ENCODE measurements at regions not wholly inside any gene's neighbourhood (a gene's known extent, or its start where the extent isn't known, plus 50 kb on each side); places are given as distances from the start of the nearest gene placed in this dataset.

DNA sequence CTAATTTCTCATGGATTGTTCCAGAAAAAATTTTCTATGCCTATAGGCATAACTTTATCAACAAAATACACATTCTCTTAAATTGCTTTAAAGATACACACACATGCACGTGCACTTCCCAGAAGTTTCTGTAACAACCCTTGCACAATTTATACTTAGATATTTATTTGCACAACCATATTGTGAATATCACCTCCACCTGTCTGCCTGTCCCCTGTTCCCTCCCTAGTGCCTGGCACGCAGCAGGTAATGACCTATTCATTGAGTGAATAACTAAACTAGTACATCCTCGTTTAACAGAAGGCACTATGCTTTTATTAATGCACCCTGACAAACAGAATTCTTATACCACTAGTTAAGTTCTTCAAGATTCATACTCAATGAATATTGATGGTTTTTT is 198.9 kb downstream of the BCAS1 start:
- TF ChIP-seq, protein P1, sequence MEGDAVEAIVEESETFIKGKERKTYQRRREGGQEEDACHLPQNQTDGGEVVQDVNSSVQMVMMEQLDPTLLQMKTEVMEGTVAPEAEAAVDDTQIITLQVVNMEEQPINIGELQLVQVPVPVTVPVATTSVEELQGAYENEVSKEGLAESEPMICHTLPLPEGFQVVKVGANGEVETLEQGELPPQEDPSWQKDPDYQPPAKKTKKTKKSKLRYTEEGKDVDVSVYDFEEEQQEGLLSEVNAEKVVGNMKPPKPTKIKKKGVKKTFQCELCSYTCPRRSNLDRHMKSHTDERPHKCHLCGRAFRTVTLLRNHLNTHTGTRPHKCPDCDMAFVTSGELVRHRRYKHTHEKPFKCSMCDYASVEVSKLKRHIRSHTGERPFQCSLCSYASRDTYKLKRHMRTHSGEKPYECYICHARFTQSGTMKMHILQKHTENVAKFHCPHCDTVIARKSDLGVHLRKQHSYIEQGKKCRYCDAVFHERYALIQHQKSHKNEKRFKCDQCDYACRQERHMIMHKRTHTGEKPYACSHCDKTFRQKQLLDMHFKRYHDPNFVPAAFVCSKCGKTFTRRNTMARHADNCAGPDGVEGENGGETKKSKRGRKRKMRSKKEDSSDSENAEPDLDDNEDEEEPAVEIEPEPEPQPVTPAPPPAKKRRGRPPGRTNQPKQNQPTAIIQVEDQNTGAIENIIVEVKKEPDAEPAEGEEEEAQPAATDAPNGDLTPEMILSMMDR (IDR thresholded peaks at IDR 0.05): no peak
- TF ChIP-seq EZH2 (IDR thresholded peaks at IDR 0.05) (no peak), EZH2phosphoT487 (IDR thresholded peaks at IDR 0.05) (no peak)

All from neural progenitor cell (in vitro differentiated cells).